Erythroblast (primary cell): ENCODE measurements at regions not wholly inside any gene's neighbourhood (a gene's known extent, or its start where the extent isn't known, plus 50 kb on each side); places are given as distances from the start of the nearest gene placed in this dataset.

ENCODE experiments used
- DNase-seq, 2 experiments: peaks; one replicate each; lab custom pipeline; 2025; lab: John Stamatoyannopoulos, UW
- GATA1 ChIP-seq: IDR thresholded peaks from 2 replicates; pipeline ENCODE4 v1.6.1; 2011; ENCODE audit warnings: low read depth, mild to moderate bottlenecking, control low read depth, low read length, moderate library complexity
- POLR2A ChIP-seq: IDR thresholded peaks from 2 replicates; pipeline ENCODE4 v1.6.1; 2011; ENCODE audit warnings: mild to moderate bottlenecking, low read length

DNA sequence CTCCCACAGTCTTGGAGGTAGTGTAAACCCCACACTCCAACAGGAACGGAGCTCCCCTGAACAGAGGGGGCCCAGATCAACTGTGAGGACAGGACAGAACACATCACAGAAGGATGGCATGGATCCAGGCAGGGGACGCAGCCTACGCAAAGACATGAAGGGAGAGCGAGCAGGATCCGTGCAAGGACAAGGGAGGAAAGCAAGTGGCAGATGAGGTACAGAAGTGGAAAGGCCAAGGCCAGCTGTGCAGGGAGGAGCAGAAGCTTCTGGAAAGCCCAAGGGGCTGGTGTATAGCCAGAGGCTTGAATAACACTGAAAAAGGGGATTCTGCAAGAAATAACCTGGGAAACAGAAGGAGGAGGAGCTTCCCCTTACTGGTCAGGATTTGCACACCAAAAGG lies 81.2 kb downstream of the SIPA1L2 start:
- DNase-seq = no peak
- no peak for TF ChIP-seq GATA1
- no peak for TF ChIP-seq POLR2A

DNA sequence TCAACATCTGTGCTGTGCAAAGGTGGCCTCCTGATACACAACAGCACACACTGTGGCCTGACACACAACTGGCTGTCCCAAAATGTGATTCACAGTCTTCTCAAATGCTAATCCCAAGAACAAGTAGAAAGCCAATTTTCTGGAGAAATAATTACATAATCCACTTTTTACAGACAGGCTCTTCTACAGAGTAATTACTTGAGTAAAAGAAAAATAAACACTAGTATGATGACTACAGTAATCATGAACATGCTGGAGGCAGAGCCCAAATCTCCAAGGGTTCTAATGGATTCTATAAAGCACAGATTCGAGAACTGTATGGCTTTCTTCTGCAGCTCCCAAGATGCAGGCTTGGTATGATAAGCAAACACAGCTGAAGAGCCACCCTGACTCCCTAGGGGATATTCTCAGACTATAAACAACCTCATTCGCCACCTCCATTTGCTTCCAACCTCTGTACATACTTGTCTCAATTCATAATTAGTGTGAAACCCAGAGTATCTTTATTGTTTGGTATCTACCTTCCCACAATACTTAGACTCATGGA lies 81.9 kb downstream of the SIPA1L2 start:
- TF ChIP-seq POLR2A = no peak
- no peak for TF ChIP-seq GATA1
- DNase-seq = no peak

DNA sequence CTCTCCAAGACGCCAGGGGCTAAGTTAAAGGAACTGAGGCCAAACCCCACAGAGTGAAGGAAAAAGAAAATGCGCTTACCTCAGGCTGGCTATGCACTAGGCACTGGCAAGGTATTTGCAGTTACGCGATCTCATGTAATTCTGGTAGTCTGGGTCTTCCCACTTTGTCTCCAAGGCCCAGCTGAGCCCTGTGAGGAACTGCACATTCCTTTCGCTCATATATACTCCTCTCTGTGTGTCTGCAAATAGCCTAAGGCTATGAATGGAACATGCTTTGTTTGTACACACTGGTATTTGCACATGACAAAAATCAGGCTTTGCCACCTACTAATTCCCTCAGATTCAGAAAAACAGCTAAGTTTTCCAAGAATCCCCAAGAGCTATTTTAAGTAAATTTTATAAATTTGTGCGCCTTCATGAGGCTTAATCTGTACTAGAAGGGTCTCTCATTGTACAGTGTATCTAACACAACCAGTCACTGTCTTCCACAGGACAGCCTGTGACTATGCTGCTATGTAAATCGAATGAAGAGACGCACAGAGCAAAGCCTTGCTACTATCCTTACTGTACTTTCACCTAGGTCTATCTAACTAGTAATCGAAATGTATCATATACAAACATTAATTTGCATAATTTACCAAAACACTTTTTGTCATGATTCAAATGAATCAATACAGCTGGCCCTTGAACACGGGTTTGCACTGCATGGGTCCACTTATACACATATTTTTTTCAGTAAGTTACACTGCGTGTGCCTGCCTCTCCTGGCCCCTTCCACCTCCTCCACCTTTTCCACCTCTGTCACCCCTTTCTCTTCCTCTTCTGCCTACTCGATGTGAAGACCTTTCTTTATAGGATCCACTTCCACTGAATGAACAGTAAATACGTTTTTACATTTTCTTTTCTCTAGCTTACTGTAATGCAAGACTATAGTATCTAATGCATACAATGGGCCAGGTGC lies 87.0 kb downstream of the SIPA1L2 start:
- no peak for TF ChIP-seq POLR2A
- no peak for TF ChIP-seq GATA1

DNA sequence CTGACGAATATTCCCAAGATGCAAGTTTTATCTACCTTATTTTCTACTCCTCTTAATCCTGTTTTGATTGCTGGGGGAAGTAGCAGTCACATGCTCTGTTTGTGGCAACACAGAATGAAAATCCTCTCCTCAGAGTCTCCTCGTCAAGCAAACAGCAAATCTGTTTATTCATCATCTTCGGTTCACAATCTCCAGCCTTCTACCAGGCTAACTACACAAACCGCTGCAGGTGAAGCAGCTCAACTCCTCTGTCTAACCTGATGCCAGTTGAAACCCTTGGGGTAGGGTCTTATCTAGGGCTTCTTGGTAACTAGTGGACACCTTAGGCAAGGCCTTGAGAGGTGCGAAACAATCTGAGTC lies 91.0 kb downstream of the SIPA1L2 start:
- no peak for TF ChIP-seq POLR2A
- no peak for DNase-seq

More for the DNA sequence above, 87.0 kb downstream of the SIPA1L2 start:
- DNase-seq = no peak

DNA sequence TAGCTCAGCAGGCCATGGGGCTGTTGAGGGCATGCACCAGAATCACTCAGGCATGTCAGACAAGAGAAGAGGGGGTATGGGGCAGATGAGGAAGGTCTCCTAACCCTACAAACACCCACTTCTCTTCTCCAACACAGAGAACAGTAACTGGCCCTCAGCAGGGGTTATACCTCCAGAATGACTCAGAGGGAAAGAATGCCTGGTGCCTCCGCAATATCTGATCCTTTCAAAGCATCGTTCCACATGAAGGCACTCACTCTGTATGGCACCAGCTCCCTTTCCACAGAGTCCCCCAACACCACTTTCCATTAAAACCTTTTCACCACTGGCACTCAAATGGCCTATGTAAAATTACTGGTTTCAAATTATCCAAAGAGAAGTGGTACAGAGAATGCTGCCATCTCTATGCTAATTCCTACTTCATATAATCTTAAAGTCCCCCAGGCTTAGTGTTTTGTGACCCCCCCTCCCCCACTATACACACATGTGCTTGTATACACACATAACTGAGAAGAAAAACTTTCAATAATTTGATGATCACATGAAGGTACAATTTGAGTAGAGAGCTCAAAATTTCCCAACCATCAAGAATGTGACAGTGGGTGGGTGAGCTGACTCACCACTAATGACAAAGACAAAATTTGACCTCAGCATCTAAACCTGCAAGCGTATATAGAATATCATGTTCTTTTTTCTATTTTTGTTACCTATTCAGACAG lies 91.5 kb downstream of the SIPA1L2 start:
- no peak for DNase-seq
- TF ChIP-seq GATA1 = no peak
- TF ChIP-seq POLR2A = no peak

DNA sequence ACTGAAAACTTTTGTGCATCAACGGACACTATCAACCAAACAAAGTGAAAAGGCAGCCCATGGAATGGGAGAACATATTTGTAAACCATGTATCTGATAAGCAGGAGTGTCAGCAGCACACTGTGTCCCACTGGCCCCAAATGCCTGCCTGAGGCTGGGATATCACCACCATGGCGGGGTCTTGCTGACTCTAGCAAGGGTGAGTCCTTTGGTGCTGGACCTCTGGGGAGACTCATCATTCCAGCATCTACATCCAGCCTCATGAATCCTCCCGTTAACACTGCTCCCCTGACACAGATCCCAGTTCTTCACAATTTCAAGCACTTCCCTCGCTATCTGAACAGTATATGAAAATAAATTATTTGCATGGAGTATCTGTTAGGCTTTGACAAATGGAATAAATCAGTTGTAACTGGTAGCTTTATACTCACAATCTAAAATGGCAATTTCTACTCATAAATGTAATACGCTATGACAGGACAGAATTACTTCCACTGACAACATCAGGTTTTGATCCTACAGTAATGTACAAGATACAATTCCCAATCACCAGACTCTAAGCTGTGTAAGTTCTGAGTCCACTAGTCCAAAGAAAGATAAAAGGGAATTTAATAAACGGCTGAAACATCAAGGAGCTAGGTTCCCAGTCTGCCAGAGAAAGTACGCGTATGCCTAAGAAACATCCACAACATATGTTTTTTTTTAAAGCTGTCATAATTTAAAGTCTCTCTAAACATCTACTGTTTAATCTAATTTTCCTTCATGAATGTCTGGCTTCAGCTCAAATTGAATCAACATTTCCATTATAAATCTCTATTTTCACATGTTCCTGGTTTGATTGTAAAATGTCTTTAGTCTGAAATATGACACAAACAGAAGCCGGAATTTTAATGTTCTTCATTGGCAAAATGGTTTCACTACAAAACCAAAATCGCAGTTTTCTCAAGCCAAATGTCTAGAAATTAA lies 95.1 kb downstream of the SIPA1L2 start:
- no peak for DNase-seq
- TF ChIP-seq POLR2A (no peak), GATA1 (no peak)

DNA sequence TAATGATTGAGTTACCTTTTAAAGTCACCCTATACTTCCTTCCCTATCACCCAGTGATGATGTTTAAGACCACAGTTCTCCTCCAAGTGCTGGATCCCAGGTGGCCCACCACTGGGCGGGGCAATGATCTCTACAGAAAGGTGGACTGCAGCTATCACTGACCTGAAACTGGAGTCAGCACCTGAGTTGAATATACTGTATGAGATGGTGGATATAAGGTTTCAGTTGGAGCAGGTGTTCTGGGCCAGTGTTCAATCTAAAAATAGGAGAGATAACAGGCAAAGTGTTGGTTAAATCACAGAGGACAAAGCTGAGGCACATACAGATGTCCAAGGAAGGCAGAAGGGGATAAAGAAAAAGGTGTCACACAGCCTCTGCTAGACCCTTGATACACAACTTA lies 96.6 kb downstream of the SIPA1L2 start:
- no peak for DNase-seq

DNA sequence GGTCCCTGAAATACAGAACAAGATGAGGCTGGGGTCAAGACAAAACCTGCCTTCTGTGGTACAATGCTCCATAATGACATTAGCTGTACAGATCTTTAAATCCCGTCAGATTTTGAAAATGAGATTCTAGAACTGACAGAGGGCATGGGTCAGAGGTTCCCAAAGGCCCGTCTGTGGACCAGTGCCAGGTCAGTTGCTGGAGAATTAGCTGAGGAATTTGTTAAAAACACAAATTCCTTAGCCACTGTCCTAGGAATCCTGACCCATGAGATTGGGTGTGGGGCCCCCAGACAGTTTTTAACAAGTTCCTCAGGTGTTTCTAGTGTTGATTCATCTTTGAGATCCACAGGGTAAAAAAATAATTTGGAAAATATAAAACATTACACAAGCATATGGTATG lies 97.0 kb downstream of the SIPA1L2 start:
- no peak for TF ChIP-seq GATA1
- no peak for DNase-seq

More for the DNA sequence above, 96.6 kb downstream of the SIPA1L2 start:
- TF ChIP-seq POLR2A (no peak), GATA1 (no peak)

DNA sequence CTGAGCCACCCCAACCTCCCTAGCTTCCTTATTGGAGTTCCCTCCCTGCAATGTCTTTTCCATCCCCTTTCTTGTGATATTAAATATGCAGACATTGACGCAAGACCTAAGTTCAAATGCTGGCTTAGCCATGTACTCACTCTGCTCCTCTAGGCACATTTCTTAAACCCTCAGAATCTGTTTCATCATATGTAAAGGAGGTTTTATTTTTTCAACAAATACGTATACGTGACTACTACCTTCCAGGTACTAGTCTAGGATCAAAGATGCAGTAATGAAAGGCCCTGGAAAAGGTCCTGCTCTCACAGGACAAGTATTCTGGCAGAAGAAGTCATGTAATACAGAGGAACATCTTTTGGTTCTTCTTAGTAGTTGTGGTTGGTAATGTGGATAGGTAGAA lies 98.6 kb downstream of the SIPA1L2 start:
- no peak for DNase-seq
- TF ChIP-seq POLR2A = no peak
- no peak for TF ChIP-seq GATA1

DNA sequence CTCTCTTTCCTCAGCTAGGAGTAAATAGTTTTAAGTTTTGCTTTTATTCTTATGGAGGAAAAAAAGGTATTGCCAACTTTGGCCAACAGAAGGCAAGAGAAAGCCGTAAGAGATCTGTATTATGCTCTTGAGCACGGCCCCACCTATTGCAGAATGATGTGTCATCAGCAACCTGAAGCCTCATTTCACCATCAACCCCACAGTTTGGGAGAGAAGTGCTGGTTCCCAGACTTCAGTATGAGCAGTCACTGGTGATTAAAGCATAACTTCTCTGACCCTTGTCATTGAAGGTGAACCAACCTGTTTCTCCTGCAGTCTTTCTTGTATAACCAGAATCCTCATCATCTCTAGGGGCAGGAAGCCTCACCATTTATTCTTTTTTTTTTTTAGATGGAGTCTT lies 100.2 kb downstream of the SIPA1L2 start:
- TF ChIP-seq POLR2A (no peak), GATA1 (no peak)
- no peak for DNase-seq

DNA sequence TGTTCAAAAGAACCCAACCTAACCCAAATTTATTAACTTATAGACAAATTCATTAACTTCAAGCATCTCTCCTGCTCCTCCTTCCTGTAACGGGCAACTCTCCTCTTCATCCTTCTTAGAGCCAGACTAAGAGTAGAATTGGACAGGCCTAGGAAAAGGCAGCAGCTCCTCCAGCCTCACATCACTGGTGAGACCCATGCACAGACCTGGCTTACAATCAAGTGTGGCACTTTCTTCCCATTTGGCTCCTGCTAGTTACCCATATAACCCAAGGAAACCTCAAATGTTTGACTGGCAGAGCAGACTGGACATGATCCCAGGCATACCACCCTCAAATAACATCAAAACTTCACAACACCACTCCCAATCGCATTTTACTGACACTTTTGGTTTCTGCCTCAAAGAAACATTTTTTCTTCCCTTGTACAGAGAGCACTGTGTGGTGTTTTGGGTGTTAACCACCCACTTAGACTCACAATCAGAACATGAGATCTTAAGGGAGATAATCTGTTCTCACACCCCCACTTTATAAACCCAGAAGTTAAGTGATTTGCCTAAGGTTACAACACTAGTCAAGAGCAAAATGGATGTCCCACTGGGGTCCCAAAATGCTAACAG lies 101.4 kb downstream of the SIPA1L2 start:
- TF ChIP-seq GATA1 (no peak), POLR2A (no peak)
- DNase-seq = no peak

DNA sequence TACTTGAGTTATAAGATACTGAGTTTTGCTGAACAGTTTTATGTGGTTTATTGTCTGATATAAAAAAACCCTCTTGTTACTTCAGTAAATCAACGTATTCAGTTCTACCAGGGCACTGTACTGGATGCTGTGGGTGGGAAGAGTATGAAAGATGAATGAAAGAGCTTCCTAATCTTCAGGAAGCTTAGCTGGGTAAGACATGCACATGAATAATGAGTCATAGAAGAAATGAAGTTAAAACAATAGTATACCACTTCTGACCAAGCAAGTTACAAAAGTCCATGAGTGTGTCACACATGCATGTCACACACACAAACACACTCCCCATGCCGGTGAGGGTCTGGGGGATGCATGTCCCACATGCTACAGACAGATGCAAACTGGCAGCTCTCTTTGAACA lies 105.9 kb downstream of the SIPA1L2 start:
- TF ChIP-seq POLR2A = no peak
- no peak for TF ChIP-seq GATA1
- no peak for DNase-seq

DNA sequence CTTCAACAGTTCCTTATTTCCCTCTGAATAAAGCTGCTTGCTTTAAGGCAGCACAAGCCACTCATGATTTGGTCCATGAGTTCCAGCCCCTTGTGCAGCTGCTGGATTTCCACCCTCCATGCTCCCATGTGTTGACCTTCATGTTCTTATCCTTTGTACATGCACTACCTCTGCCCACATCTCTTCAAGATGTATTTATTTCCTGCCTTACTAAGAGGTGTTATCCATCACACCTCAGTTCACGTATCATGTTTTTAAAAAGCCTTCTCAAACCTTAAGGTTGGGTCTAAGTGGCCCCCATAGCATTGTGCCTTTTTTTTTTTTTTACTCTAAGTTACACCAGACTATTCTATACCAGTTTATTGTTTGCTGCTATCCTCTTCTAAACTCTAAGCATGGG lies 107.7 kb downstream of the SIPA1L2 start:
- TF ChIP-seq GATA1 (no peak), POLR2A (no peak)
- DNase-seq = no peak
